HEK293 (cell line): ENCODE measurements at regions not wholly inside any gene's neighbourhood (a gene's known extent, or its start where the extent isn't known, plus 50 kb on each side); places are given as distances from the start of the nearest gene placed in this dataset.
A peak's percentile ranks its signal among the peaks of the same experiment; 100 is the strongest.

ENCODE experiments used
- CTCF ChIA-PET: fragments of 350-600 bp; formaldehyde crosslinking; extraction: SDS; loops from one replicate; lab custom pipeline; 2021; ENCODE audit warnings: antibody characterized with exemption; lab: Yijun Ruan, JAX
- POLR2A ChIA-PET: fragments of 300-600 bp; formaldehyde crosslinking; extraction: SDS; loops from one replicate; lab custom pipeline; 2020; ENCODE audit warnings: antibody characterized with exemption, inconsistent platforms; lab: Yijun Ruan, JAX
- H3K27ac ChIP-seq: fragments of 200-500 bp; sonication (Bioruptor generic); 2 replicates; pipeline ENCODE4 v1.5.1; 2014; ENCODE audit warnings: low read depth, low read length, control low read depth, inconsistent platforms; ENCODE audit errors: extremely low read depth
- H3K36me3 ChIP-seq, 2 experiments: fragments of 200-500 bp in 1 of 2; sonication (Bioruptor generic) in 1 of 2; 1 replicate in 1 of 2; 2 replicates in 1 of 2; pipeline ENCODE4 v1.5.1; 2014 to 2017; ENCODE audit warnings: inconsistent platforms in 2 of 2, low read length in 2 of 2; ENCODE audit not compliant: control insufficient read depth in 2 of 2, insufficient read depth in 1 of 2
- H3K4me1 ChIP-seq: fragments of 200-500 bp; sonication (Bioruptor generic); 2 replicates; pipeline ENCODE4 v1.5.1; 2014; ENCODE audit warnings: mild to moderate bottlenecking, low read length, inconsistent platforms; ENCODE audit not compliant: control insufficient read depth, insufficient read depth
- H3K4me3 ChIP-seq: 2 replicates; pipeline ENCODE4 v1.5.1; 2011; ENCODE audit warnings: low read depth, mild to moderate bottlenecking, control low read depth, low read length, moderate library complexity
- H3K9me3 ChIP-seq: fragments of 200-500 bp; sonication (Bioruptor generic); 2 replicates; pipeline ENCODE4 v1.5.1; 2014; ENCODE audit warnings: low read depth, low read length, inconsistent platforms; ENCODE audit not compliant: control insufficient read depth, insufficient read depth
- EGR2 ChIP-seq: fragments of 450-650 bp; formaldehyde crosslinking; IDR thresholded peaks from 2 replicates; pipeline ENCODE4 v1.5.1; 2016; ENCODE audit warnings: low read depth, missing biosample characterization, missing genetic modification characterization
- GFI1B ChIP-seq: fragments of 450-650 bp; formaldehyde crosslinking; IDR thresholded peaks from 2 replicates; pipeline ENCODE4 v1.5.1; 2016; ENCODE audit warnings: missing biosample characterization, missing genetic modification characterization
- HOXA7 ChIP-seq: sonication (generic); formaldehyde crosslinking; IDR thresholded peaks from 2 replicates; pipeline ENCODE4 v1.8.1; 2022; ENCODE audit warnings: missing genetic modification reagents, borderline replicate concordance
- KLF10 ChIP-seq: fragments of 450-650 bp; IDR thresholded peaks from 2 replicates; pipeline ENCODE4 v1.5.1; 2018; ENCODE audit warnings: missing biosample characterization, mild to moderate bottlenecking, missing genetic modification characterization
- KLF7 ChIP-seq: fragments of 450-650 bp; formaldehyde crosslinking; IDR thresholded peaks from 2 replicates; pipeline ENCODE4 v1.5.1; 2016; ENCODE audit warnings: missing biosample characterization, missing genetic modification characterization, borderline replicate concordance
- MEIS1 ChIP-seq: sonication (generic); formaldehyde crosslinking; IDR thresholded peaks from 2 replicates; pipeline ENCODE4 v1.8.1; 2022; ENCODE audit warnings: missing genetic modification reagents, mild to moderate bottlenecking, borderline replicate concordance
- OVOL3 ChIP-seq: fragments of 450-650 bp; formaldehyde crosslinking; IDR thresholded peaks from 2 replicates; pipeline ENCODE4 v1.5.1; 2016; ENCODE audit warnings: missing biosample characterization, missing genetic modification characterization
- ZBTB17 ChIP-seq: fragments of 450-650 bp; formaldehyde crosslinking; IDR thresholded peaks from 2 replicates; pipeline ENCODE4 v1.5.1; 2016; ENCODE audit warnings: missing biosample characterization, missing genetic modification characterization
- ZBTB48 ChIP-seq: fragments of 450-650 bp; formaldehyde crosslinking; IDR thresholded peaks from 2 replicates; pipeline ENCODE4 v1.5.1; 2016; ENCODE audit warnings: missing biosample characterization, missing genetic modification characterization
- ZFP37 ChIP-seq: fragments of 450-650 bp; formaldehyde crosslinking; IDR thresholded peaks from 2 replicates; pipeline ENCODE4 v1.5.1; 2016; ENCODE audit warnings: missing biosample characterization, missing genetic modification characterization
- ZFP69B ChIP-seq: fragments of 450-650 bp; formaldehyde crosslinking; IDR thresholded peaks from 2 replicates; pipeline ENCODE4 v1.5.1; 2016; ENCODE audit warnings: missing biosample characterization, missing genetic modification characterization
- ZNF114 ChIP-seq: fragments of 450-650 bp; formaldehyde crosslinking; IDR thresholded peaks from 2 replicates; pipeline ENCODE4 v1.5.0; 2017; ENCODE audit warnings: missing biosample characterization, missing genetic modification characterization
- ZNF174 ChIP-seq: fragments of 450-650 bp; formaldehyde crosslinking; IDR thresholded peaks from 2 replicates; pipeline ENCODE4 v1.5.0; 2017; ENCODE audit warnings: missing biosample characterization, mild to moderate bottlenecking, missing genetic modification characterization
- ZNF214 ChIP-seq: fragments of 450-650 bp; formaldehyde crosslinking; IDR thresholded peaks from 2 replicates; pipeline ENCODE4 v1.5.1; 2017; ENCODE audit warnings: missing biosample characterization, mild to moderate bottlenecking, missing genetic modification characterization, borderline replicate concordance
- ZNF488 ChIP-seq: fragments of 450-650 bp; formaldehyde crosslinking; IDR thresholded peaks from 2 replicates; pipeline ENCODE4 v1.5.1; 2016; ENCODE audit warnings: missing biosample characterization, missing genetic modification characterization
- ZNF571 ChIP-seq: fragments of 450-650 bp; formaldehyde crosslinking; IDR thresholded peaks from 2 replicates; pipeline ENCODE4 v1.5.0; 2017; ENCODE audit warnings: missing biosample characterization, missing genetic modification characterization
- ZNF707 ChIP-seq: fragments of 450-650 bp; formaldehyde crosslinking; IDR thresholded peaks from 2 replicates; pipeline ENCODE4 v1.5.1; 2016; ENCODE audit warnings: missing biosample characterization, missing genetic modification characterization
- ZNF792 ChIP-seq: fragments of 450-650 bp; formaldehyde crosslinking; IDR thresholded peaks from 2 replicates; pipeline ENCODE4 v1.5.1; 2016; ENCODE audit warnings: missing biosample characterization, missing genetic modification characterization
- ZNF830 ChIP-seq: fragments of 450-650 bp; IDR thresholded peaks from 2 replicates; pipeline ENCODE4 v1.5.0; 2018; ENCODE audit warnings: missing biosample characterization, missing genetic modification characterization, low read depth, mild to moderate bottlenecking, moderate library complexity
- ZNF843 ChIP-seq: fragments of 450-650 bp; formaldehyde crosslinking; IDR thresholded peaks from 2 replicates; pipeline ENCODE4 v1.5.1; 2016; ENCODE audit warnings: missing biosample characterization, missing genetic modification characterization
- ZSCAN23 ChIP-seq: fragments of 450-650 bp; formaldehyde crosslinking; IDR thresholded peaks from 2 replicates; pipeline ENCODE4 v1.5.1; 2016; ENCODE audit warnings: missing biosample characterization, missing genetic modification characterization
- ZXDB ChIP-seq: fragments of 450-650 bp; formaldehyde crosslinking; IDR thresholded peaks from 2 replicates; pipeline ENCODE4 v1.5.1; 2016; ENCODE audit warnings: missing biosample characterization, missing genetic modification characterization
- TF ChIP-seq, protein P1 (sequence below): fragments of 450-650 bp; formaldehyde crosslinking; IDR thresholded peaks from 2 replicates; pipeline ENCODE4 v1.5.1; 2017; ENCODE audit warnings: missing biosample characterization, missing genetic modification characterization
- TF ChIP-seq, protein P2 (sequence below): fragments of 450-650 bp; formaldehyde crosslinking; IDR thresholded peaks from 2 replicates; pipeline ENCODE4 v1.5.1; 2016; ENCODE audit warnings: missing biosample characterization, missing genetic modification characterization
- TF ChIP-seq, protein P3 (sequence below): fragments of 450-650 bp; formaldehyde crosslinking; IDR thresholded peaks from 2 replicates; pipeline ENCODE4 v1.5.1; 2016; ENCODE audit warnings: missing biosample characterization, missing genetic modification characterization
- TF ChIP-seq, protein P4 (sequence below): fragments of 450-650 bp; formaldehyde crosslinking; IDR thresholded peaks from 2 replicates; pipeline ENCODE4 v1.5.0; 2017; ENCODE audit warnings: missing biosample characterization, missing genetic modification characterization, borderline replicate concordance
- TF ChIP-seq, protein P5 (sequence below): fragments of 450-650 bp; formaldehyde crosslinking; IDR thresholded peaks from 2 replicates; pipeline ENCODE4 v1.5.1; 2017; ENCODE audit warnings: missing biosample characterization, missing genetic modification characterization

GRCh38 chr2:175234153-175234552, 52.6 kb upstream of the ATP5MC3 start (continued):
- TF ChIP-seq ZXDB (tag by site-specific recombination) (peak; percentile 51), ZNF174 (no peak)

GRCh38 chr2:175233135-175233719, 51.7 kb upstream of the ATP5MC3 start:
- POLR2A ChIA-PET = interaction anchor here (0.7 kb wide), 2 partner anchors 28 to 258 kb away, joined by 3 to 5 read pairs; no protein-coding TSS in a partner anchor
- peaks cover 17% of the 10 kb centered on the region for H3K4me1 ChIP-seq
- H3K9me3 ChIP-seq = no peaks in the 10 kb centered on the region
- CTCF ChIA-PET = interaction anchor here (2.0 kb wide), 1 partner anchor 18 kb away, joined by 10 read pairs; no protein-coding TSS in a partner anchor
- H3K36me3 ChIP-seq = no peaks in the 10 kb centered on the region
- H3K27ac ChIP-seq = peak overlapping the region; percentile 61; the same call in 1 of the 2 replicates
- no peak overlapping the region for H3K4me3 ChIP-seq
- TF ChIP-seq, protein P1, sequence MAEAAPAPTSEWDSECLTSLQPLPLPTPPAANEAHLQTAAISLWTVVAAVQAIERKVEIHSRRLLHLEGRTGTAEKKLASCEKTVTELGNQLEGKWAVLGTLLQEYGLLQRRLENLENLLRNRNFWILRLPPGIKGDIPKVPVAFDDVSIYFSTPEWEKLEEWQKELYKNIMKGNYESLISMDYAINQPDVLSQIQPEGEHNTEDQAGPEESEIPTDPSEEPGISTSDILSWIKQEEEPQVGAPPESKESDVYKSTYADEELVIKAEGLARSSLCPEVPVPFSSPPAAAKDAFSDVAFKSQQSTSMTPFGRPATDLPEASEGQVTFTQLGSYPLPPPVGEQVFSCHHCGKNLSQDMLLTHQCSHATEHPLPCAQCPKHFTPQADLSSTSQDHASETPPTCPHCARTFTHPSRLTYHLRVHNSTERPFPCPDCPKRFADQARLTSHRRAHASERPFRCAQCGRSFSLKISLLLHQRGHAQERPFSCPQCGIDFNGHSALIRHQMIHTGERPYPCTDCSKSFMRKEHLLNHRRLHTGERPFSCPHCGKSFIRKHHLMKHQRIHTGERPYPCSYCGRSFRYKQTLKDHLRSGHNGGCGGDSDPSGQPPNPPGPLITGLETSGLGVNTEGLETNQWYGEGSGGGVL (tag by site-specific recombination) = peak; percentile 37; the same call in 1 of the 2 replicates
- TF ChIP-seq, protein P2, sequence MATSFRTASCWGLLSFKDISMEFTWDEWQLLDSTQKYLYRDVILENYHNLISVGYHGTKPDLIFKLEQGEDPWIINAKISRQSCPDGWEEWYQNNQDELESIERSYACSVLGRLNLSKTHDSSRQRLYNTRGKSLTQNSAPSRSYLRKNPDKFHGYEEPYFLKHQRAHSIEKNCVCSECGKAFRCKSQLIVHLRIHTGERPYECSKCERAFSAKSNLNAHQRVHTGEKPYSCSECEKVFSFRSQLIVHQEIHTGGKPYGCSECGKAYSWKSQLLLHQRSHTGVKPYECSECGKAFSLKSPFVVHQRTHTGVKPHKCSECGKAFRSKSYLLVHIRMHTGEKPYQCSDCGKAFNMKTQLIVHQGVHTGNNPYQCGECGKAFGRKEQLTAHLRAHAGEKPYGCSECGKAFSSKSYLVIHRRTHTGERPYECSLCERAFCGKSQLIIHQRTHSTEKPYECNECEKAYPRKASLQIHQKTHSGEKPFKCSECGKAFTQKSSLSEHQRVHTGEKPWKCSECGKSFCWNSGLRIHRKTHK = no peak
- peak; percentile 56 for TF ChIP-seq KLF10 (tag by site-specific recombination)
- peak; percentile 95 for TF ChIP-seq ZNF843 (tag by site-specific recombination)
- no peak for TF ChIP-seq ZNF571 (tag by site-specific recombination)
- TF ChIP-seq ZNF488 (tag by site-specific recombination) = no peak
- 0 out of 2 replicates have a peak, but pooled peaks have one; percentile 32 for TF ChIP-seq ZBTB17 (tag by site-specific recombination)
- TF ChIP-seq ZNF114 (tag by site-specific recombination) = no peak
- no peak for TF ChIP-seq ZNF830
- TF ChIP-seq ZFP69B (tag by site-specific recombination) = no peak
- no peak for TF ChIP-seq EGR2 (tag by site-specific recombination)
- TF ChIP-seq OVOL3 (tag by site-specific recombination) = no peak
- TF ChIP-seq ZNF792 (tag by site-specific recombination) = no peak
- TF ChIP-seq ZNF214 (tag by site-specific recombination) = no peak
- TF ChIP-seq, protein P3, sequence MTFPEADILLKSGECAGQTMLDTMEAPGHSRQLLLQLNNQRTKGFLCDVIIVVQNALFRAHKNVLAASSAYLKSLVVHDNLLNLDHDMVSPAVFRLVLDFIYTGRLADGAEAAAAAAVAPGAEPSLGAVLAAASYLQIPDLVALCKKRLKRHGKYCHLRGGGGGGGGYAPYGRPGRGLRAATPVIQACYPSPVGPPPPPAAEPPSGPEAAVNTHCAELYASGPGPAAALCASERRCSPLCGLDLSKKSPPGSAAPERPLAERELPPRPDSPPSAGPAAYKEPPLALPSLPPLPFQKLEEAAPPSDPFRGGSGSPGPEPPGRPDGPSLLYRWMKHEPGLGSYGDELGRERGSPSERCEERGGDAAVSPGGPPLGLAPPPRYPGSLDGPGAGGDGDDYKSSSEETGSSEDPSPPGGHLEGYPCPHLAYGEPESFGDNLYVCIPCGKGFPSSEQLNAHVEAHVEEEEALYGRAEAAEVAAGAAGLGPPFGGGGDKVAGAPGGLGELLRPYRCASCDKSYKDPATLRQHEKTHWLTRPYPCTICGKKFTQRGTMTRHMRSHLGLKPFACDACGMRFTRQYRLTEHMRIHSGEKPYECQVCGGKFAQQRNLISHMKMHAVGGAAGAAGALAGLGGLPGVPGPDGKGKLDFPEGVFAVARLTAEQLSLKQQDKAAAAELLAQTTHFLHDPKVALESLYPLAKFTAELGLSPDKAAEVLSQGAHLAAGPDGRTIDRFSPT (tag by site-specific recombination) = peak; percentile 85
- TF ChIP-seq KLF7 = no peak
- TF ChIP-seq ZBTB48 (tag by site-specific recombination) = no peak
- TF ChIP-seq, protein P4, sequence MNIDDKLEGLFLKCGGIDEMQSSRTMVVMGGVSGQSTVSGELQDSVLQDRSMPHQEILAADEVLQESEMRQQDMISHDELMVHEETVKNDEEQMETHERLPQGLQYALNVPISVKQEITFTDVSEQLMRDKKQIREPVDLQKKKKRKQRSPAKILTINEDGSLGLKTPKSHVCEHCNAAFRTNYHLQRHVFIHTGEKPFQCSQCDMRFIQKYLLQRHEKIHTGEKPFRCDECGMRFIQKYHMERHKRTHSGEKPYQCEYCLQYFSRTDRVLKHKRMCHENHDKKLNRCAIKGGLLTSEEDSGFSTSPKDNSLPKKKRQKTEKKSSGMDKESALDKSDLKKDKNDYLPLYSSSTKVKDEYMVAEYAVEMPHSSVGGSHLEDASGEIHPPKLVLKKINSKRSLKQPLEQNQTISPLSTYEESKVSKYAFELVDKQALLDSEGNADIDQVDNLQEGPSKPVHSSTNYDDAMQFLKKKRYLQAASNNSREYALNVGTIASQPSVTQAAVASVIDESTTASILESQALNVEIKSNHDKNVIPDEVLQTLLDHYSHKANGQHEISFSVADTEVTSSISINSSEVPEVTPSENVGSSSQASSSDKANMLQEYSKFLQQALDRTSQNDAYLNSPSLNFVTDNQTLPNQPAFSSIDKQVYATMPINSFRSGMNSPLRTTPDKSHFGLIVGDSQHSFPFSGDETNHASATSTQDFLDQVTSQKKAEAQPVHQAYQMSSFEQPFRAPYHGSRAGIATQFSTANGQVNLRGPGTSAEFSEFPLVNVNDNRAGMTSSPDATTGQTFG (tag by site-specific recombination) = no peak
- no peak for TF ChIP-seq ZFP37 (tag by site-specific recombination)
- peak; percentile 62; the same call in 1 of the 2 replicates for TF ChIP-seq MEIS1 (CRISPR knock-in tag)
- no peak for TF ChIP-seq HOXA7 (CRISPR knock-in tag)
- no peak for TF ChIP-seq ZSCAN23 (tag by site-specific recombination)
- TF ChIP-seq, protein P5, sequence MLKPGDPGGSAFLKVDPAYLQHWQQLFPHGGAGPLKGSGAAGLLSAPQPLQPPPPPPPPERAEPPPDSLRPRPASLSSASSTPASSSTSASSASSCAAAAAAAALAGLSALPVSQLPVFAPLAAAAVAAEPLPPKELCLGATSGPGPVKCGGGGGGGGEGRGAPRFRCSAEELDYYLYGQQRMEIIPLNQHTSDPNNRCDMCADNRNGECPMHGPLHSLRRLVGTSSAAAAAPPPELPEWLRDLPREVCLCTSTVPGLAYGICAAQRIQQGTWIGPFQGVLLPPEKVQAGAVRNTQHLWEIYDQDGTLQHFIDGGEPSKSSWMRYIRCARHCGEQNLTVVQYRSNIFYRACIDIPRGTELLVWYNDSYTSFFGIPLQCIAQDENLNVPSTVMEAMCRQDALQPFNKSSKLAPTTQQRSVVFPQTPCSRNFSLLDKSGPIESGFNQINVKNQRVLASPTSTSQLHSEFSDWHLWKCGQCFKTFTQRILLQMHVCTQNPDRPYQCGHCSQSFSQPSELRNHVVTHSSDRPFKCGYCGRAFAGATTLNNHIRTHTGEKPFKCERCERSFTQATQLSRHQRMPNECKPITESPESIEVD (tag by site-specific recombination) = peak; percentile 58
- TF ChIP-seq GFI1B (tag by site-specific recombination) = no peak
- no peak for TF ChIP-seq ZNF707 (tag by site-specific recombination)
